ENCODE measurements at regions not wholly inside any gene's neighbourhood (a gene's known extent, or its start where the extent isn't known, plus 50 kb on each side); places are given as distances from the start of the nearest gene placed in this dataset.

DNA sequence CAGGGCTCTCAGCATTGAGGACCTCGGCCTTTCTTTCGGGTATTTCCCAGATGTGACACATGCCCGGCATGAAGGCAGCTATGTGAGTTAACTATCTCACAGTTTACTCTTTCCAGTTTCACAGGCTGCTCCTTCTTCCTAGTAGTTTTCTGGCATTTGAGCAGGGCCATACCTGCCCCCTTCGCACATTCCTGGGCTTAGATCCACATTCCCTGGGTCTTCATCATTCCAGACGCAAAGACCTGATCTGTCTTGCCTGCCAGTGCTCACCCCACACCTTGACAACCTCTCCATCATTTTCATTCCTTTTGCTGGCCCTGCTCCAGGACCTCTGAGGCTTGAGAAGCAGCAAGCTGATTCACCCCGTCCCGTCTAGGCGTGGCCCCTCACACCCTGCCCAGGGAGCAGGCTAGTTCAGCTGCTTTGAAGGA lies 227.5 kb downstream of the WDR11 start:
- TF ChIP-seq TAF1 (IDR thresholded peaks at IDR 0.05; ENCODE audit: low read depth) (no peak), SMC3 (conservative IDR thresholded peaks at IDR 0.05; ENCODE audit: poor library complexity) (no peak), EP300 (conservative IDR thresholded peaks at IDR 0.05; ENCODE audit: poor library complexity, severe bottlenecking) (no peak)
- TF ChIP-seq, protein P1, sequence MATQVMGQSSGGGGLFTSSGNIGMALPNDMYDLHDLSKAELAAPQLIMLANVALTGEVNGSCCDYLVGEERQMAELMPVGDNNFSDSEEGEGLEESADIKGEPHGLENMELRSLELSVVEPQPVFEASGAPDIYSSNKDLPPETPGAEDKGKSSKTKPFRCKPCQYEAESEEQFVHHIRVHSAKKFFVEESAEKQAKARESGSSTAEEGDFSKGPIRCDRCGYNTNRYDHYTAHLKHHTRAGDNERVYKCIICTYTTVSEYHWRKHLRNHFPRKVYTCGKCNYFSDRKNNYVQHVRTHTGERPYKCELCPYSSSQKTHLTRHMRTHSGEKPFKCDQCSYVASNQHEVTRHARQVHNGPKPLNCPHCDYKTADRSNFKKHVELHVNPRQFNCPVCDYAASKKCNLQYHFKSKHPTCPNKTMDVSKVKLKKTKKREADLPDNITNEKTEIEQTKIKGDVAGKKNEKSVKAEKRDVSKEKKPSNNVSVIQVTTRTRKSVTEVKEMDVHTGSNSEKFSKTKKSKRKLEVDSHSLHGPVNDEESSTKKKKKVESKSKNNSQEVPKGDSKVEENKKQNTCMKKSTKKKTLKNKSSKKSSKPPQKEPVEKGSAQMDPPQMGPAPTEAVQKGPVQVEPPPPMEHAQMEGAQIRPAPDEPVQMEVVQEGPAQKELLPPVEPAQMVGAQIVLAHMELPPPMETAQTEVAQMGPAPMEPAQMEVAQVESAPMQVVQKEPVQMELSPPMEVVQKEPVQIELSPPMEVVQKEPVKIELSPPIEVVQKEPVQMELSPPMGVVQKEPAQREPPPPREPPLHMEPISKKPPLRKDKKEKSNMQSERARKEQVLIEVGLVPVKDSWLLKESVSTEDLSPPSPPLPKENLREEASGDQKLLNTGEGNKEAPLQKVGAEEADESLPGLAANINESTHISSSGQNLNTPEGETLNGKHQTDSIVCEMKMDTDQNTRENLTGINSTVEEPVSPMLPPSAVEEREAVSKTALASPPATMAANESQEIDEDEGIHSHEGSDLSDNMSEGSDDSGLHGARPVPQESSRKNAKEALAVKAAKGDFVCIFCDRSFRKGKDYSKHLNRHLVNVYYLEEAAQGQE (IDR thresholded peaks at IDR 0.05; ENCODE audit: borderline replicate concordance) = no peak
- Histone ChIP-seq H3K4me2 (ENCODE audit: low read length) (no peak overlapping the region), H3K9ac (ENCODE audit: low read length) (no peak overlapping the region), H4K20me1 (ENCODE audit: insufficient read depth) (no peaks in the 10 kb centered on the region), H2AFZ (ENCODE audit: low read depth, low read length) (no peak overlapping the region), H3F3A (ENCODE audit: insufficient read depth, low read length, poor library complexity, severe bottlenecking) (no peaks in the 10 kb centered on the region), H3K9me3 (ENCODE audit: low read length) (no peaks in the 10 kb centered on the region), H3K27me3 (ENCODE audit: insufficient read depth, low read depth, low read length) (no peaks in the 10 kb centered on the region), H3K9me2 (ENCODE audit: insufficient read depth, low read length) (no peaks in the 10 kb centered on the region), H3K36me3 (ENCODE audit: insufficient read depth, low read length) (no peaks in the 10 kb centered on the region), H3K27ac (ENCODE audit: low read length) (no peak overlapping the region), H3K4me3 (ENCODE audit: low read length) (no peak overlapping the region), H3K79me2 (replicated peaks; ENCODE audit: insufficient read depth, low read length) (no peaks in the 10 kb centered on the region)

DNA sequence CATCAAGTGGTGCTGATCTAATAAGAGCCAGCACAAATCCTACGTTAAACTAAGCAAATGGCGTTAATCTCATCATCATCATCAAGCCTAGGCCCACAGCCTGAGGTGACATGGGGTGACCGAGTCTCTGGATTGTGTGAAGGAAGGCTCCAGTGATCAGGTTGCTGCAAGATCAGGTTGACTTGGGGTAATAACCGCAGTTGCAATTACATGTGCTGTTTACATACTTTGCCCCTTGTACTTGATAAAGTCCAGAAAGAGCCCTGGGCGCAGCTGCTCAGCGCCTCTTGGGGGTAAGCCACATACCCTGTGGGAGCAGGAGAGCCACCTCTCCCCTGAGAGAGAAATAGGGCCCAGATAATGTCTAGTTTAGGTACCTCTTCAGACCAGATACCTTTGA lies 228.1 kb downstream of the WDR11 start:
- Histone ChIP-seq H3K4me2 (ENCODE audit: low read length) (no peak overlapping the region), H3K27ac (ENCODE audit: low read length) (no peak overlapping the region), H3K9ac (ENCODE audit: low read length) (no peak overlapping the region), H3F3A (ENCODE audit: insufficient read depth, low read length, poor library complexity, severe bottlenecking) (no peaks in the 10 kb centered on the region), H3K27me3 (ENCODE audit: insufficient read depth, low read depth, low read length) (no peaks in the 10 kb centered on the region), H3K9me3 (ENCODE audit: low read length) (no peaks in the 10 kb centered on the region), H3K36me3 (ENCODE audit: insufficient read depth, low read length) (no peaks in the 10 kb centered on the region), H3K9me2 (ENCODE audit: insufficient read depth, low read length) (no peaks in the 10 kb centered on the region), H3K79me2 (replicated peaks; ENCODE audit: insufficient read depth, low read length) (no peaks in the 10 kb centered on the region), H4K20me1 (ENCODE audit: insufficient read depth) (no peaks in the 10 kb centered on the region), H3K4me3 (ENCODE audit: low read length) (no peak overlapping the region), H2AFZ (ENCODE audit: low read depth, low read length) (no peak overlapping the region)
- no peak for TF ChIP-seq SMC3 (conservative IDR thresholded peaks at IDR 0.05; ENCODE audit: poor library complexity)
- TF ChIP-seq POLR2AphosphoS5 (IDR thresholded peaks at IDR 0.05) = no peak
- TF ChIP-seq EZH2 (IDR thresholded peaks at IDR 0.05; ENCODE audit: borderline replicate concordance, insufficient read depth, low read length, poor library complexity, severe bottlenecking) = no peak
- TF ChIP-seq, protein P2, sequence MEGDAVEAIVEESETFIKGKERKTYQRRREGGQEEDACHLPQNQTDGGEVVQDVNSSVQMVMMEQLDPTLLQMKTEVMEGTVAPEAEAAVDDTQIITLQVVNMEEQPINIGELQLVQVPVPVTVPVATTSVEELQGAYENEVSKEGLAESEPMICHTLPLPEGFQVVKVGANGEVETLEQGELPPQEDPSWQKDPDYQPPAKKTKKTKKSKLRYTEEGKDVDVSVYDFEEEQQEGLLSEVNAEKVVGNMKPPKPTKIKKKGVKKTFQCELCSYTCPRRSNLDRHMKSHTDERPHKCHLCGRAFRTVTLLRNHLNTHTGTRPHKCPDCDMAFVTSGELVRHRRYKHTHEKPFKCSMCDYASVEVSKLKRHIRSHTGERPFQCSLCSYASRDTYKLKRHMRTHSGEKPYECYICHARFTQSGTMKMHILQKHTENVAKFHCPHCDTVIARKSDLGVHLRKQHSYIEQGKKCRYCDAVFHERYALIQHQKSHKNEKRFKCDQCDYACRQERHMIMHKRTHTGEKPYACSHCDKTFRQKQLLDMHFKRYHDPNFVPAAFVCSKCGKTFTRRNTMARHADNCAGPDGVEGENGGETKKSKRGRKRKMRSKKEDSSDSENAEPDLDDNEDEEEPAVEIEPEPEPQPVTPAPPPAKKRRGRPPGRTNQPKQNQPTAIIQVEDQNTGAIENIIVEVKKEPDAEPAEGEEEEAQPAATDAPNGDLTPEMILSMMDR (IDR thresholded peaks at IDR 0.05; ENCODE audit: poor library complexity, severe bottlenecking) = no peak
- TF ChIP-seq, protein P1 (IDR thresholded peaks at IDR 0.05; ENCODE audit: borderline replicate concordance) = no peak
- TF ChIP-seq RAD21 (conservative IDR thresholded peaks at IDR 0.05) = no peak
- no peak for TF ChIP-seq EP300 (conservative IDR thresholded peaks at IDR 0.05; ENCODE audit: poor library complexity, severe bottlenecking)
- no peak for TF ChIP-seq TAF1 (IDR thresholded peaks at IDR 0.05; ENCODE audit: low read depth)
- TF ChIP-seq MXI1 (conservative IDR thresholded peaks at IDR 0.05; ENCODE audit: poor library complexity, severe bottlenecking) = no peak
